Lower leg skin (tissue), 3 donors: ENCODE measurements at regions not wholly inside any gene's neighbourhood (a gene's known extent, or its start where the extent isn't known, plus 50 kb on each side); places are given as distances from the start of the nearest gene placed in this dataset.

Experiments
- CTCF ChIP-seq, 3 donors: fragments of 450-650 bp; IDR thresholded peaks; one replicate each; pipeline ENCODE4 v1.5.1; 2016; ENCODE audit warnings: antibody characterized with exemption in 3 of 3, mild to moderate bottlenecking in 3 of 3, moderate library complexity in 2 of 3
- POLR2A ChIP-seq, 2 donors: fragments of 450-650 bp; IDR thresholded peaks; one replicate each; pipeline ENCODE4 v1.6.1; 2016 to 2017; ENCODE audit warnings: antibody characterized with exemption in 2 of 2, mild to moderate bottlenecking in 1 of 2, moderate library complexity in 1 of 2

GRCh38 chr5:84680908-84681307 is 296.2 kb upstream of the EDIL3 start:
- TF ChIP-seq CTCF (IDR thresholded peaks at IDR 0.05): no peak
- TF ChIP-seq POLR2A (IDR thresholded peaks at IDR 0.05): no peak
